HFF-Myc (cell line): ENCODE measurements at regions not wholly inside any gene's neighbourhood (a gene's known extent, or its start where the extent isn't known, plus 50 kb on each side); places are given as distances from the start of the nearest gene placed in this dataset.

ENCODE experiments used
- DNase-seq: peaks from one replicate; pipeline ENCODE4 v3.0.0-alpha.2; 2011; ENCODE audit warnings: low read depth; ENCODE audit errors: extremely low read depth
- H3K4me3 ChIP-seq: replicated peaks from 2 replicates; pipeline ENCODE4 v1.5.1; 2011; ENCODE audit warnings: low read depth, mild to moderate bottlenecking, control low read depth, low read length
- CTCF ChIP-seq: IDR thresholded peaks from 2 replicates; pipeline ENCODE4 v1.5.1; 2012; ENCODE audit warnings: mild to moderate bottlenecking, low read depth, low read length, control low read depth; ENCODE audit errors: missing control alignments

DNA sequence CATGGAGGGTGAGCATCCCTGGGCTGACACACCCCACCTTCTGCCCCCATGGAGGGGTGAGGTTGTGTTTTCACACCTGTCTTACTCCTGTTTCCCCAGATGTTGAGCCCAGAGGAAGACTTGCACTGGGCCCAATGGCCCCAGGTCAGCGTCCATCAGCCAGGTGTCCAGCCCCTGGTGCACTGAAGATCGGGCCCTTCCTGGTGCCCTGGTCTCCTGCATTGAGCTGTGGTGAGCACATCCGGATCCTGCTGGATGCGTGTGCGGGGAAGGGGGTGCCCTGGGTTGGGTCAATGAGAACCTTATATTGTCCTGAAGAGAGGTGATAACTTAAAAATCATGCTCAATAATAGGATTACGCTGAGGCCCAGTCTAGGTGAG, 227.3 kb downstream of the SNRPN start:
- TF ChIP-seq CTCF: no peak
- H3K4me3 ChIP-seq: no peak overlapping the region
- DNase-seq: no peak

GRCh38 chr15:25182736-25183445, 228.1 kb downstream of the SNRPN start:
- DNase-seq: no peak
- TF ChIP-seq CTCF: no peak

GRCh38 chr15:25183581-25184251, 228.9 kb downstream of the SNRPN start:
- TF ChIP-seq CTCF: no peak
- DNase-seq: no peak

More at GRCh38 chr15:25182736-25183445, 228.1 kb downstream of the SNRPN start:
- H3K4me3 ChIP-seq: no peak overlapping the region

DNA sequence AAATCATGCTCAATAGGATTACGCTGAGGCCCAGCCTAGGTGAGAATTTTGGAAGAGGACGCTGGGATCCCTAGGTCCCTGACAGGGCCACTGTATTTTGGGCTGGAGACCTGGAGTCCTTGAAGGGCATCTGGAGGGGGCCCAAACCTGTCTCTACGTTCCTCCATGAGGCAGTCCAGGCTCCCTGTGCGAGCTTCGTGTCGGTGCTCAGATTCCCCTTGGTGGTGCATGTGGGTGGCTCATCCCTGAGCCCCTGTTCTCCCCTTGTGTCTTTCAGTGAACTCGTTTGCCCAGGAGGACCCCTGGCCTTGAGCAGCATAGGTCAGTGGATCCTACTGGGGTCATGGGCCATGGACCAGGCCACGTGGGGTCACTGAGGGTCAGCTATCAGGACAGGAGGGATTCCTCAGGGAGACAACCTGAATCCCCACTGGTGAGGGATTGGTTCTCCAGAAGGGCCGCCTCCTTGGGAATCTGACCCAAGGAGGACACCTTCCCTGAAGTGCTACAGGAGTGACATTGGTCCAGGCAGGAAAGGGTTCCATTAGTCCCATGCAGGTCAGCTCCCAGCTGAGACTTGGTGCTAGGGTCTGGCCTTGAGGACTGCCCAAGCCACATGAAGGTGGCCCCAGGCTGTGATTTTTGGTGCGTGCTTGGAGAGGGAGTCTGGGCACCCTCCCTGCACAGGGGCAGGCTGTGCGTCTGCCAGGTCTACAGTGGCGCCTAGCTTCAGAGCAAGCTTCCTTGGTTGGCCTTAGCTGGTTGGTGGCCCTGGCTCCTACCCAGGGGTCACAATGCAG, 229.8 kb downstream of the SNRPN start:
- no peak overlapping the region for H3K4me3 ChIP-seq
- no peak for TF ChIP-seq CTCF
- no peak for DNase-seq

More at GRCh38 chr15:25183581-25184251, 228.9 kb downstream of the SNRPN start:
- H3K4me3 ChIP-seq: no peak overlapping the region

DNA sequence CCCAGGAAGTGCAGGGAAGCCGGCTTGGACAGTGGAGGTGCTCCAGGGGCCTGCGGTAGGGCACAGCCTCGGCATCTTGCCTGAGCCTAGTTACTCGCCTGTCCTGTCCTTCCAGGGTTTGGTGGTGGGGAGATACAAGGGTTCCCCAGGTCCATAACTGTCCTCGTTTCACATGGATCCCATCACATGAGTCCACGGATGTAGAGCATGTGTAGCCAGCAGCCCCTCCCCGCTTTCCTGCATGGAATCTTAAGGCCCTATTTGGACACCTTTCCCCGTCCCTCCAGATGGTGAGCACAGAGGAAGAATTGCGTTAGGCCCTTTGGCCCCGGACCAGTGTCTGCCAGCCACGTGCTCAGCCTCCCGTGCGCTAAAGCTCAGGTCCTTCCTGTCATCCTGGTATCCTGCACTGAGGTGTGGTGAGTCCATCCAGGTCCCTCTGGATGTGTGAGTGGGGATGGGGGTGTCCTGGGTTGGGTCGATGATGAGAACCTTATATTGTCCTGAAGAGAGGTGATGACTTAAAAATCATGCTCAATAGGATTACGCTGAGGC, 230.4 kb downstream of the SNRPN start:
- no peak overlapping the region for H3K4me3 ChIP-seq
- no peak for TF ChIP-seq CTCF
- DNase-seq: no peak

DNA sequence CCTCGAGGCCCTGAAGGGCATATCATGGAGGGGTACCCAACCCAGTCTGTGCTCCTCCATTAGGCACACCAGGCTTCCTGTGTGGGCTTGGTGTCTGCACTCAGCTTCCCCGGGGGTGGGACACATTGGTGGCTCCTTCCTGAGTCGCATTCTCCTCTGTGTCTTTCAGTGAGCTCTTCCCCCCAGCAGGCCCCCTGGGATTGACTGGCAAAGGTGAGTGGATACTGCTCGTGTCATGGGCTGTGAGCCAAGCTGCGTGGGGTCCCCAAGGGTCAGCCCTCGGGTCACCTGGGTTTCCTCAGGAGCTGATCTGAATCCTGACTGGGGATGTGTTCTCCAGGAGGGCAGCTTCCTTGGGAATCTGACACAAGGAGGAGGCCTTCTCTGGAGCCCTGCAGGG, 231.0 kb downstream of the SNRPN start:
- no peak for TF ChIP-seq CTCF
- DNase-seq: no peak
- no peak overlapping the region for H3K4me3 ChIP-seq
